ENCODE measurements at regions not wholly inside any gene's neighbourhood (a gene's known extent, or its start where the extent isn't known, plus 50 kb on each side); places are given as distances from the start of the nearest gene placed in this dataset.

- H3K27me3 ChIP-seq (ENCODE audit: low read depth) = no peaks in the 10 kb centered on the region
- no peak overlapping the region for H3K4me3 ChIP-seq
- H3K4me1 ChIP-seq = peaks cover 76% of the 10 kb centered on the region
- H3K27ac ChIP-seq = peak overlapping the region; percentile 98
- DNase-seq (no peak), ATAC-seq (no peak)
- TF ChIP-seq CTCF (IDR thresholded peaks at IDR 0.05) = no peak
- H3K9me3 ChIP-seq = no peaks in the 10 kb centered on the region
- intact Hi-C loops (cut with DNase I) = no loop called here
- peaks cover 64% of the 10 kb centered on the region for H3K36me3 ChIP-seq
Observed at GRCh38 chr22:46093796-46094195, 56.5 kb upstream of the PPARA start.

DNA sequence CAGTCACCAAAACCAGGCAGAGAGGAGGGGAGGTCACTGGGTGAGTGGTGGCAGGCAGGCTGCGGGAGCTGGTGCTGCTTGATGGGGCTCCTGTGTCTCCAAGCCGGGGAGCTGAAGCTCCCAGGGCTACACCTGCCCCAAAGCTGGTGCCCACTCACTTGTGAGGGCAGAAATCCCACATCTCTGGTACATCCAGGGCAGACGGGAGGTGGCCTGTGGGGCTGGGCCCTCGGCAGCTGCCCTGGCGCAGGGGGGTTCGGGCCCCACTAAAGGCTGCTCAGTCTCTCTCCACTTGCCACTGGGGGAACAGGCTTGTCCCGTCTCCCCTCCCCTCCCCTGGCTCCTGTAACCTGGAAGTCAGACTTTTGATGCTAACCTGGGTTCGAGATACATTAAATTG, 55.6 kb upstream of the PPARA start:
- no peak for ATAC-seq

DNA sequence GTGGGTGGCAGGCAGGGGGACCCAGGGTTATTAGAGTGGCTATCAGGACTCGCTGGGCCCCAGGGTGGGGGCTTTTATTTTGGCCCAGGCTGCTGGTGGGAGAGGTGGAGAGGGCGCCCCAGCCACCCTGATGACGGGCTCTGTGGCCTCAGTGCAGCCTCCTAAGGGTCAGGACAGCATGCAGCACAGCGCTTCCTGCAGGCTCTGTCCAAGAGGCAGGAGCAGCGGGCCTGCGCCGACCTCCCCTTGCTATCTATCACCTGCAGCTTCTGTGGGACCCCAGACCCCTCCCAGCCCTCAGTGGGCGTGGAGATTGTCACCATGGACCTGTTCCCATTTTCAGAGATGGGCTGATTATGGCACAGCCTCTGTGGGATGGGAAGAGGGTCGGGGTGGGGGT, 54.3 kb upstream of the PPARA start:
- Histone ChIP-seq H3K9me3 (no peaks in the 10 kb centered on the region), H3K36me3 (peaks cover 68% of the 10 kb centered on the region), H3K27me3 (ENCODE audit: low read depth) (no peaks in the 10 kb centered on the region), H3K4me3 (no peak overlapping the region), H3K27ac (no peak overlapping the region), H3K4me1 (peaks cover 53% of the 10 kb centered on the region)
- intact Hi-C loops (cut with DNase I) = no loop called here
- no peak for TF ChIP-seq CTCF (IDR thresholded peaks at IDR 0.05)
- DNase-seq (no peak), ATAC-seq (no peak)

More for the DNA sequence above, 55.6 kb upstream of the PPARA start:
- peaks cover 67% of the 10 kb centered on the region for H3K4me1 ChIP-seq
- no peaks in the 10 kb centered on the region for H3K27me3 ChIP-seq (ENCODE audit: low read depth)
- no peak overlapping the region for H3K4me3 ChIP-seq
- intact Hi-C loops (cut with DNase I) = no loop called here
- peak overlapping the region; percentile 98 for H3K27ac ChIP-seq
- peaks cover 64% of the 10 kb centered on the region for H3K36me3 ChIP-seq
- no peaks in the 10 kb centered on the region for H3K9me3 ChIP-seq
- no peak for DNase-seq
- no peak for TF ChIP-seq CTCF (IDR thresholded peaks at IDR 0.05)

DNA sequence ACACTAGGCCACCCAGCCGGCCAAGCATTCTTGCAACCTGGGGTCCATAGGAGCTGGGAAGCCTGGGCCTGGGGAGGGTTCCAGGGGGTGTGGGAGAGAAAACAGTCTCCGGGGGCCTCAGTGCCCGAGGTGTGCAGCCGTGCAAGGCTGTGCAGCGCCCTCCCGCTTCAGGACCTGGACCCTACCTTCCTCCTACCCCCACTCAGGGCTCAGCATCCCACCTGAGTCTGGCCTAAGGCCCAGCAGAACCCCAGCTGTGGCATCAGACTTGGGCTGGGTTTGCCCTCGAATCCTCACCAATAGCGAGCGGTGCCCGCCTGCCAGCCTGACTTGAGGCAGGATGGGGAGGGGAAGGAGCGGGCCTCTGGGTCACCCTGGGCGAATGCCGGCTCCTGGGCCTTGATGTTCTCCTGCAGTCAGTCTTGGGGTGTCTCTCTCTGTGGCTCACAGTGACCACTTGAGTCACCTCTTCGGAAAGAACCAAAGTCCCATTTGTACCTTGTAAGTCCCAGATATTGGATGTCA, 53.6 kb upstream of the PPARA start:
- DNase-seq = no peak
- H3K27me3 ChIP-seq (ENCODE audit: low read depth) = no peaks in the 10 kb centered on the region
- H3K4me3 ChIP-seq = no peak overlapping the region
- no peak overlapping the region for H3K27ac ChIP-seq
- H3K4me1 ChIP-seq = peaks cover 53% of the 10 kb centered on the region
- intact Hi-C loops (cut with DNase I) = no loop called here
- H3K9me3 ChIP-seq = no peaks in the 10 kb centered on the region
- TF ChIP-seq CTCF (IDR thresholded peaks at IDR 0.05) = no peak
- peaks cover 68% of the 10 kb centered on the region for H3K36me3 ChIP-seq
- no peak for ATAC-seq

DNA sequence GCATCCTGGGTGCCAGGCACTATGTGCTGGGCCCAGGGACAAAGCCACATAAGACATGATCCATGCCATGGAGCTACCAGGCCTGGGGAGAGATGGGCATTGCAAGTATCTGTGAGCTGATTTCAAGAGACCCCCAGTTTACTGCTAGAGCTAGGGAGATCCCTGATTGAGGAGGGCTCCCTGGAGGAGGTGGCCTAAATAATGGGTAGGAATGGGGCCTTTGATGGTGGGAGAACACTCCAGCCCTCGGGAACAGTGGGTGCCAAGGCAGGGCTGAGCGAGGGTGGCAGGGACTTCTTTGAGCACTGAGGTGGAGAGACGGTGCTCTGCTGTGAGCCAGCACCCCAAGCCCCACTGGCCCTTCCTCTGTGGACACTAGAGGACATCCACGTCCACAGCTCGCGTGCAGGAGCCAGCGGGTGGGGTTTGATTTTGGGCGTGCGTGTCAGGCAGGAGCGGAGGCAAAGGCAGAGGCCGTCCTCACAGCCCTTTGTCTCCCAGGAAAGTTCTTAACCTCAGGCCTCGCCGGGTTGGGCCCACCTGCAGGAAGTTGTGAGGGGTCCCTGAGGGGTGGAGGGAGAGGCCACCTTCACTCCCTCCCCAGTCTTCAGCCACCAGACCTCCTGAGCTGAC, 52.9 kb upstream of the PPARA start:
- ATAC-seq (no peak), DNase-seq (no peak)
- Histone ChIP-seq H3K27ac (peak overlapping the region; percentile 14), H3K36me3 (peaks cover 68% of the 10 kb centered on the region), H3K4me3 (no peak overlapping the region), H3K27me3 (ENCODE audit: low read depth) (no peaks in the 10 kb centered on the region), H3K4me1 (peaks cover 53% of the 10 kb centered on the region), H3K9me3 (no peaks in the 10 kb centered on the region)
- intact Hi-C loops (cut with DNase I) = no loop called here
- no peak for TF ChIP-seq CTCF (IDR thresholded peaks at IDR 0.05)
